ENCODE measurements at regions not wholly inside any gene's neighbourhood (a gene's known extent, or its start where the extent isn't known, plus 50 kb on each side); places are given as distances from the start of the nearest gene placed in this dataset.

DNA sequence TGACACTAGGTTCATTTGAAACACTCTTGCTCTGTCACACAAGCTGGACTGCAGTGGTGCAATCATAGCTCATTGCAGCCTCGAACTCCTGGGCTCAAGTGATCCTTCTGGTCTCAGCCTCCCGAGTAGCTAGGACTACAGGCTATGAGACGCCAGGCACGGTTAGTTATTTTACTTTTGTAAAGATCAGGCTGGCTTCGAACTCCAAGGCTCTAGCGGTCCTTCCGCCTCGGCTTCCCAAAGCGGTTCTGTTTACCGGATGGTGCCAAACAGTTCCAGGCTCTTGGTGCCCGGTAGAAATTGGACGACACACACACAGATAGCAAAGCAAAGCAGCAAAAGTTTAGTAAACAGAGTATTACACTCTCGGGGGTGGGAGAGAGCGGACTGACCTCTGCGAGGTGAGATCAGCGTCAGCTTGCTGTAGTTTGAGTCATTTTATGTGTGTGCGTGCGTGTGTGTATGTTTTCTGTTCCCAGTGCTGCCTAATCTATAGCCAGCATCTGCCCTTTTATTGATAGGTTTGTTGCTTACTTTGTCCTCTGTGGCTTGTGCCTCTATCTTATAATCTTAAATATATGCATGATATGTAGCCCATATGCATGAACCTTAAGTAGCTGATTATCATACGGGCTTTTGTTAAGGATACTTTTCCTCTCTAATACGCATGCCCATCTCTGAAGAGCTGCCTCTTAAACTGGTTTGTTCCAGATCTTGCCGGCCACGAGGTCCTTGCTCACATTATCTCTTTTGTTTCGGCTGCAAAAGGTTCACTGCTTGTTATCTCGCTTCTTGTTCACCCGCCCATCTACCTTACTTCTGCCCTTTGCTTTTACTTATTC lies 75.2 kb downstream of the OR2B2 start (continued):
- TF ChIP-seq, protein P1, sequence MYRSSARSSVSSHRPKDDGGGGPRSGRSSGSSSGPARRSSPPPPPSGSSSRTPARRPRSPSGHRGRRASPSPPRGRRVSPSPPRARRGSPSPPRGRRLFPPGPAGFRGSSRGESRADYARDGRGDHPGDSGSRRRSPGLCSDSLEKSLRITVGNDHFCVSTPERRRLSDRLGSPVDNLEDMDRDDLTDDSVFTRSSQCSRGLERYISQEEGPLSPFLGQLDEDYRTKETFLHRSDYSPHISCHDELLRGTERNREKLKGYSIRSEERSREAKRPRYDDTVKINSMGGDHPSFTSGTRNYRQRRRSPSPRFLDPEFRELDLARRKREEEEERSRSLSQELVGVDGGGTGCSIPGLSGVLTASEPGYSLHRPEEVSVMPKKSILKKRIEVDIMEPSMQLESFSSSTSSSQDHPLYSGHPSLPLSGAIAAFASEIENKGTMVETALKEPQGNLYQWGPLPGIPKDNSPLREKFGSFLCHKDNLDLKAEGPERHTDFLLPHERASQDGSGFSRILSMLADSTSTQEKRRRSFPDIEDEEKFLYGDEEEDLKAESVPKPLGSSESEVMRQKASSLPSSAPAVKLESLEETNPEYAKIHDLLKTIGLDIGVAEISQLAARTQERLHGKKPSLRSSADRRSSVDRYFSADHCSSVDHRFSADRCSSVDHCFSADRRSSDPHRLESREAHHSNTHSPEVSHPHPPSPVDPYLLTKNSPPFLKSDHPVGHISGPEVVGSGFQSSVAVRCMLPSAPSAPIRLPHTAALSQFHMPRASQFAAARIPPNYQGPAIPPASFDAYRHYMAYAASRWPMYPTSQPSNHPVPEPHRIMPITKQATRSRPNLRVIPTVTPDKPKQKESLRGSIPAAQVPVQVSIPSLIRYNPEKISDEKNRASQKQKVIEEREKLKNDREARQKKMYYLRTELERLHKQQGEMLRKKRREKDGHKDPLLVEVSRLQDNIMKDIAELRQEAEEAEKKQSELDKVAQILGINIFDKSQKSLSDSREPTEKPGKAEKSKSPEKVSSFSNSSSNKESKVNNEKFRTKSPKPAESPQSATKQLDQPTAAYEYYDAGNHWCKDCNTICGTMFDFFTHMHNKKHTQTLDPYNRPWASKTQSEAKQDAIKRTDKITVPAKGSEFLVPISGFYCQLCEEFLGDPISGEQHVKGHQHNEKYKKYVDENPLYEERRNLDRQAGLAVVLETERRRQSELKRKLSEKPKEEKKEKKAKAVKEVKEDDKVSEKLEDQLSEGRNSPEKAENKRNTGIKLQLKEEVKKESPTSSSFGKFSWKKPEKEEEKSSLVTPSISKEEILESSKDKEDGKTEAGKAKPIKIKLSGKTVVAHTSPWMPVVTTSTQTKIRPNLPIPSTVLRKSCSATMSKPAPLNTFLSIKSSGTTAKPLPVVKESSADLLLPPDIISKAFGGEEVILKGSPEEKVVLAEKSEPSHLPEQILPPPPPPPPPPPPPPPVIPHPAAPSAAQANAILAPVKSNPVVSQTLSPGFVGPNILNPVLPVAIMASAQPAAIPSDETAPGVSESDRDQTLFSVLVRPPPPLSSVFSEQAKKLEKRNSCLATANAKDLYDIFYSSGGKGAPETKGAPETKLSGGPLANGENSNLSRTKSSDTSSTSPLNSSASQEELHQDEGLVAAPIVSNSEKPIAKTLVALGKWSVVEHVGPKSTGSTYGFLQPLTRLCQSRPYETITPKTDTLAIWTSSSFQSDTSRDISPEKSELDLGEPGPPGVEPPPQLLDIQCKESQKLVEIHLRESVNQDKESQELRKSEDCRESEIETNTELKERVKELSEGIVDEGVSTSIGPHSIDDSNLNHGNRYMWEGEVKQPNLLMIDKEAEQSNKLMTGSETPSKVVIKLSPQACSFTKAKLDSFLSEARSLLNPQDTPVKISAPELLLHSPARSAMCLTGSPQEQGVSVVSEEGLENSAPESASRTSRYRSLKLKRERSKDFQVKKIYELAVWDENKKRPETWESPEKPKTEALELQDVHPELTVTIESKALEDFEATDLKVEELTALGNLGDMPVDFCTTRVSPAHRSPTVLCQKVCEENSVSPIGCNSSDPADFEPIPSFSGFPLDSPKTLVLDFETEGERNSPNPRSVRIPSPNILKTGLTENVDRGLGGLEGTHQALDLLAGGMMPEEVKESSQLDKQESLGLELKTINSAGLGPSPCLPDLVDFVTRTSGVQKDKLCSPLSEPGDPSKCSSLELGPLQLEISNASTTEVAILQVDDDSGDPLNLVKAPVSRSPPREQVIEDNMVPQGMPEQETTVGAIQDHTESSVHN (CRISPR knock-in tag; IDR thresholded peaks at IDR 0.05): 0 out of 2 replicates have a peak, but pooled peaks have one; percentile 28
- TF ChIP-seq AHR (CRISPR knock-in tag; IDR thresholded peaks at IDR 0.05): peak; percentile 46; the same call in 1 of the 2 replicates
- TF ChIP-seq GLMP (CRISPR knock-in tag; IDR thresholded peaks at IDR 0.05; ENCODE audit: borderline replicate concordance): no peak
- TF ChIP-seq HINFP (CRISPR knock-in tag; IDR thresholded peaks at IDR 0.05; ENCODE audit: low read depth): no peak; the same call in 1 of the 2 replicates
- TF ChIP-seq, protein P2, sequence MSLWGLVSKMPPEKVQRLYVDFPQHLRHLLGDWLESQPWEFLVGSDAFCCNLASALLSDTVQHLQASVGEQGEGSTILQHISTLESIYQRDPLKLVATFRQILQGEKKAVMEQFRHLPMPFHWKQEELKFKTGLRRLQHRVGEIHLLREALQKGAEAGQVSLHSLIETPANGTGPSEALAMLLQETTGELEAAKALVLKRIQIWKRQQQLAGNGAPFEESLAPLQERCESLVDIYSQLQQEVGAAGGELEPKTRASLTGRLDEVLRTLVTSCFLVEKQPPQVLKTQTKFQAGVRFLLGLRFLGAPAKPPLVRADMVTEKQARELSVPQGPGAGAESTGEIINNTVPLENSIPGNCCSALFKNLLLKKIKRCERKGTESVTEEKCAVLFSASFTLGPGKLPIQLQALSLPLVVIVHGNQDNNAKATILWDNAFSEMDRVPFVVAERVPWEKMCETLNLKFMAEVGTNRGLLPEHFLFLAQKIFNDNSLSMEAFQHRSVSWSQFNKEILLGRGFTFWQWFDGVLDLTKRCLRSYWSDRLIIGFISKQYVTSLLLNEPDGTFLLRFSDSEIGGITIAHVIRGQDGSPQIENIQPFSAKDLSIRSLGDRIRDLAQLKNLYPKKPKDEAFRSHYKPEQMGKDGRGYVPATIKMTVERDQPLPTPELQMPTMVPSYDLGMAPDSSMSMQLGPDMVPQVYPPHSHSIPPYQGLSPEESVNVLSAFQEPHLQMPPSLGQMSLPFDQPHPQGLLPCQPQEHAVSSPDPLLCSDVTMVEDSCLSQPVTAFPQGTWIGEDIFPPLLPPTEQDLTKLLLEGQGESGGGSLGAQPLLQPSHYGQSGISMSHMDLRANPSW (CRISPR knock-in tag; IDR thresholded peaks at IDR 0.05; ENCODE audit: borderline replicate concordance): no peak
- no peak for TF ChIP-seq CHCHD3 (CRISPR knock-in tag; IDR thresholded peaks at IDR 0.05)
- TF ChIP-seq ZNF7 (CRISPR knock-in tag; IDR thresholded peaks at IDR 0.05): no peak
- no peak for TF ChIP-seq YY1 (IDR thresholded peaks at IDR 0.05; ENCODE audit: insufficient read depth, insufficient replicate concordance, low read depth, low read length)
- no peak; the same call in 1 of the 2 replicates for TF ChIP-seq ZNF788 (CRISPR knock-in tag; IDR thresholded peaks at IDR 0.05; ENCODE audit: borderline replicate concordance)
- TF ChIP-seq CENPX (CRISPR knock-in tag; IDR thresholded peaks at IDR 0.05): no peak
- TF ChIP-seq PCBP2 (optimal IDR thresholded peaks at IDR 0.05; ENCODE audit: low read depth, low read length, poor library complexity, severe bottlenecking): no peak
- no peak for TF ChIP-seq ZNF616 (CRISPR knock-in tag; IDR thresholded peaks at IDR 0.05; ENCODE audit: low read depth)

Measured in HepG2 (cell line).